ENCODE measurements at regions not wholly inside any gene's neighbourhood (a gene's known extent, or its start where the extent isn't known, plus 50 kb on each side); places are given as distances from the start of the nearest gene placed in this dataset.

- peak overlapping the region in 2 of 12 donors; percentile 3 to 29 for H3K27ac ChIP-seq
- ATAC-seq (peak in 2 of 4 donors; percentile 35 to 75), DNase-seq (peak in 2 of 5 donors; percentile 10 to 39)
- H3K4me3 ChIP-seq: peak overlapping the region in 10 of 12 donors; percentile 12 to 50 (median 34)
- H3K4me1 ChIP-seq: peaks cover 0 to 6% (median 0%) of the 10 kb centered on the region in 12 donors
- 26 to 68% (median 44%) methylated on average over 42 to 78 of the region's 89 CpGs for WGBS, 4 donors
- H3K9me3 ChIP-seq: no peaks in the 10 kb centered on the region
- TF ChIP-seq CTCF (IDR thresholded peaks at IDR 0.05) (no peak), POLR2A (IDR thresholded peaks at IDR 0.05) (no peak)
- H3K27me3 ChIP-seq: peaks cover 0 to 6% (median 0%) of the 10 kb centered on the region in 9 donors
- no peaks in the 10 kb centered on the region for H3K36me3 ChIP-seq
- intact Hi-C loops (cut with DNase I): no loop called here
Measured at GRCh38 chr18:79616651-79617510, 62.7 kb upstream of the CTDP1 start.

- intact Hi-C loops (cut with DNase I): no loop called here
- peaks cover 0 to 6% (median 0%) of the 10 kb centered on the region in 12 donors for H3K4me1 ChIP-seq
- no peaks in the 10 kb centered on the region for H3K9me3 ChIP-seq
- H3K27me3 ChIP-seq: peaks cover 0 to 6% (median 0%) of the 10 kb centered on the region in 9 donors
- H3K27ac ChIP-seq: no peak overlapping the region
- H3K4me3 ChIP-seq: no peak overlapping the region
- 68 to 82% (median 69%) methylated on average over 58 to 79 of the region's 79 CpGs for WGBS, 4 donors
- TF ChIP-seq POLR2A (IDR thresholded peaks at IDR 0.05) (no peak), CTCF (IDR thresholded peaks at IDR 0.05) (no peak)
- ATAC-seq (no peak), DNase-seq (peak in 3 of 5 donors; percentile 8 to 31 (median 22))
- no peaks in the 10 kb centered on the region for H3K36me3 ChIP-seq
Measured at GRCh38 chr18:79617511-79618500, 61.8 kb upstream of the CTDP1 start.

GRCh38 chr18:79620576-79621165 lies 58.9 kb upstream of the CTDP1 start:
- H3K36me3 ChIP-seq: no peaks in the 10 kb centered on the region
- H3K9me3 ChIP-seq: no peaks in the 10 kb centered on the region
- no peak for TF ChIP-seq POLR2A (IDR thresholded peaks at IDR 0.05)
- TF ChIP-seq CTCF (IDR thresholded peaks at IDR 0.05): no peak
- ATAC-seq (no peak), DNase-seq (peak in 2 of 5 donors; percentile 16 to 29)
- intact Hi-C loops (cut with DNase I): no loop called here
- H3K27ac ChIP-seq: no peak overlapping the region
- no peak overlapping the region for H3K4me3 ChIP-seq
- H3K4me1 ChIP-seq: peaks cover 0 to 18% (median 1%) of the 10 kb centered on the region in 12 donors
- peaks cover 0 to 6% (median 0%) of the 10 kb centered on the region in 9 donors for H3K27me3 ChIP-seq
- 76 to 85% (median 81%) methylated on average over 18 to 20 of the region's 20 CpGs for WGBS, 4 donors
